ENCODE measurements at regions not wholly inside any gene's neighbourhood (a gene's known extent, or its start where the extent isn't known, plus 50 kb on each side); places are given as distances from the start of the nearest gene placed in this dataset.

DNA sequence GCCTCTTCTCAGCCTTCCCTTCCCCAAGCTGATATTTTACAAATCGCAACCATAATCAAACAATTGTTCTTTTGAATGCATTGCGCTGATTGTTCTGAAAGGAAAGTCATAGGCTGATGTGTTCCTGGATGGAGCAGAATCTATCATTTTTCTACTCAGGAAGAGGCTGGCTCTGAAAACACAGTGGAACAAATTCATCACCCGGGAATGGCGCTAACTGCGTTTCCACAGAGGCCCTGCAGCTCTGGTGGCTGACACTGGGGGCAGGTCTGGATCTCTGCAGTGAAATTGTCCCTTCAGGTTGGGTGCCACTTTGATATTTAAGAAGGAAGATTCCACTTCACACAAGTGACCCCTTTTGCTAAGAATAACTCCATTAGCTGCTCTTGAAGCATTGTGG, 1060.8 kb downstream of the UQCRFS1 start:
- TF ChIP-seq, protein P1, sequence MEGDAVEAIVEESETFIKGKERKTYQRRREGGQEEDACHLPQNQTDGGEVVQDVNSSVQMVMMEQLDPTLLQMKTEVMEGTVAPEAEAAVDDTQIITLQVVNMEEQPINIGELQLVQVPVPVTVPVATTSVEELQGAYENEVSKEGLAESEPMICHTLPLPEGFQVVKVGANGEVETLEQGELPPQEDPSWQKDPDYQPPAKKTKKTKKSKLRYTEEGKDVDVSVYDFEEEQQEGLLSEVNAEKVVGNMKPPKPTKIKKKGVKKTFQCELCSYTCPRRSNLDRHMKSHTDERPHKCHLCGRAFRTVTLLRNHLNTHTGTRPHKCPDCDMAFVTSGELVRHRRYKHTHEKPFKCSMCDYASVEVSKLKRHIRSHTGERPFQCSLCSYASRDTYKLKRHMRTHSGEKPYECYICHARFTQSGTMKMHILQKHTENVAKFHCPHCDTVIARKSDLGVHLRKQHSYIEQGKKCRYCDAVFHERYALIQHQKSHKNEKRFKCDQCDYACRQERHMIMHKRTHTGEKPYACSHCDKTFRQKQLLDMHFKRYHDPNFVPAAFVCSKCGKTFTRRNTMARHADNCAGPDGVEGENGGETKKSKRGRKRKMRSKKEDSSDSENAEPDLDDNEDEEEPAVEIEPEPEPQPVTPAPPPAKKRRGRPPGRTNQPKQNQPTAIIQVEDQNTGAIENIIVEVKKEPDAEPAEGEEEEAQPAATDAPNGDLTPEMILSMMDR (IDR thresholded peaks at IDR 0.05), result no peak
- TF ChIP-seq POLR2A (IDR thresholded peaks at IDR 0.05), result no peak
- TF ChIP-seq POLR2AphosphoS5 (IDR thresholded peaks at IDR 0.05), result no peak
